SK-N-SH (cell line): ENCODE measurements at regions not wholly inside any gene's neighbourhood (a gene's known extent, or its start where the extent isn't known, plus 50 kb on each side); places are given as distances from the start of the nearest gene placed in this dataset.

Experiments
- CTCF ChIA-PET: fragments of 300-600, 350-600 bp; formaldehyde crosslinking; extraction: SDS; loops from one replicate; lab custom pipeline; 2021; lab: Yijun Ruan, JAX
- POLR2A ChIA-PET: fragments of 350-600 bp; sonication (Branson Sonifier 250); formaldehyde crosslinking; extraction: SDS; loops from one replicate; lab custom pipeline; 2020; ENCODE audit warnings: antibody characterized with exemption, inconsistent platforms; lab: Yijun Ruan, JAX
- DNase-seq: peaks from one replicate; pipeline ENCODE4 v3.0.0; 2012
- H2AFZ ChIP-seq: fragments of 200-600 bp; sonication (generic); 2 replicates; pipeline ENCODE4 v1.8.1; 2016; ENCODE audit warnings: antibody characterized with exemption, mild to moderate bottlenecking, low read depth
- H3F3A ChIP-seq: fragments of 200-600 bp; sonication (generic); replicated peaks from 2 replicates; pipeline ENCODE3; 2016; ENCODE audit warnings: antibody characterized with exemption, mild to moderate bottlenecking; ENCODE audit not compliant: insufficient read depth
- H3K27ac ChIP-seq, 2 experiments: fragments of 200-500 bp in 1 of 2; fragments of 200-600 bp in 1 of 2; sonication (Bioruptor generic) in 1 of 2; sonication (generic), shearing (Covaris generic) in 1 of 2; 2 replicates each; pipeline versions ENCODE4 v1.5.1 to v1.6.1; 2014 to 2016; ENCODE audit warnings: low read depth in 2 of 2, inconsistent platforms in 1 of 2, low read length in 1 of 2, mild to moderate bottlenecking in 1 of 2, mixed read lengths in 1 of 2
- H3K27me3 ChIP-seq: fragments of 200-600 bp; sonication (generic), shearing (Covaris generic); 2 replicates; pipeline ENCODE4 v1.6.1; 2016; ENCODE audit warnings: mixed run types; ENCODE audit not compliant: insufficient read depth
- H3K36me3 ChIP-seq, 2 experiments: fragments of 200-500 bp in 1 of 2; fragments of 200-600 bp in 1 of 2; sonication (Bioruptor generic) in 1 of 2; sonication (generic) in 1 of 2; replicated peaks in 1 of 2; 2 replicates each; pipeline versions ENCODE3 to v1.5.1; 2014 to 2016; ENCODE audit warnings: low read length in 1 of 2, mild to moderate bottlenecking in 1 of 2; ENCODE audit not compliant: insufficient read depth in 2 of 2, control insufficient read depth in 1 of 2
- H3K4me1 ChIP-seq, 2 experiments: fragments of 200-500 bp in 1 of 2; fragments of 200-600 bp in 1 of 2; sonication (Bioruptor generic) in 1 of 2; sonication (generic), shearing (Covaris generic) in 1 of 2; 2 replicates each; pipeline versions ENCODE4 v1.5.1 to v1.6.1; 2014 to 2016; ENCODE audit warnings: low read depth in 1 of 2, low read length in 1 of 2, mixed run types in 1 of 2; ENCODE audit not compliant: insufficient read depth in 2 of 2, control insufficient read depth in 1 of 2
- H3K4me2 ChIP-seq: fragments of 200-600 bp; sonication (generic), shearing (Covaris generic); 2 replicates; pipeline ENCODE4 v1.6.1; 2017; ENCODE audit warnings: mixed run types
- H3K4me3 ChIP-seq, 2 experiments: fragments of 200-500 bp in 1 of 2; fragments of 200-600 bp in 1 of 2; sonication (Bioruptor generic) in 1 of 2; sonication (generic), shearing (Covaris generic) in 1 of 2; 2 replicates each; pipeline versions ENCODE4 v1.5.1 to v1.8.1; 2014 to 2016; ENCODE audit warnings: low read depth in 2 of 2, inconsistent platforms in 1 of 2, low read length in 1 of 2, mild to moderate bottlenecking in 1 of 2, mixed read lengths in 1 of 2, moderate library complexity in 1 of 2
- H3K79me2 ChIP-seq: fragments of 200-600 bp; sonication (generic); 2 replicates; pipeline ENCODE4 v1.8.1; 2017; ENCODE audit warnings: mild to moderate bottlenecking; ENCODE audit not compliant: insufficient read depth
- H3K9ac ChIP-seq: fragments of 200-600 bp; sonication (generic); 2 replicates; pipeline ENCODE4 v1.6.1; 2017; ENCODE audit warnings: mixed run types
- H3K9me2 ChIP-seq: fragments of 200-600 bp; sonication (generic); 2 replicates; pipeline ENCODE4 v1.6.1; 2017; ENCODE audit warnings: mixed run types
- H3K9me3 ChIP-seq: fragments of 200-600 bp; sonication (generic); 2 replicates; pipeline ENCODE4 v1.6.1; 2017; ENCODE audit warnings: mixed run types, mild to moderate bottlenecking, moderate library complexity
- H4K20me1 ChIP-seq: fragments of 200-600 bp; sonication (generic); 2 replicates; pipeline ENCODE4 v1.6.1; 2017; ENCODE audit warnings: mild to moderate bottlenecking, mixed run types; ENCODE audit not compliant: insufficient read depth
- ELF1 ChIP-seq: IDR thresholded peaks from 2 replicates; pipeline ENCODE4 v1.4.0; 2012
- EP300 ChIP-seq, 2 experiments: IDR thresholded peaks; 2 replicates each; pipeline versions ENCODE4 v1.4.0 to v1.6.1; 2012; ENCODE audit warnings: borderline replicate concordance in 1 of 2, low read depth in 1 of 2, low read length in 1 of 2
- EZH2phosphoT487 ChIP-seq: fragments of 200-600 bp; sonication (generic); IDR thresholded peaks from 2 replicates; pipeline ENCODE4 v1.6.1; 2017; ENCODE audit warnings: low read depth, mixed run types, mild to moderate bottlenecking, antibody characterized with exemption, moderate library complexity, borderline replicate concordance
- FOXM1 ChIP-seq: IDR thresholded peaks from 2 replicates; pipeline ENCODE4 v1.4.0; 2012; ENCODE audit warnings: low read depth, mild to moderate bottlenecking
- GATA2 ChIP-seq: sonication (generic); formaldehyde crosslinking; IDR thresholded peaks from 2 replicates; pipeline ENCODE4 v1.5.0; 2020; ENCODE audit warnings: mild to moderate bottlenecking, missing genetic modification reagents
- JUND ChIP-seq: IDR thresholded peaks from 2 replicates; pipeline ENCODE4 v1.4.0; 2012
- NFIC ChIP-seq: IDR thresholded peaks from 2 replicates; pipeline ENCODE4 v1.4.0; 2012; ENCODE audit warnings: borderline replicate concordance
- NRF1 ChIP-seq: IDR thresholded peaks from 2 replicates; pipeline ENCODE4 v1.6.1; 2012; ENCODE audit warnings: low read depth, mild to moderate bottlenecking, low read length
- POLR2AphosphoS5 ChIP-seq: IDR thresholded peaks from 2 replicates; pipeline ENCODE4 v1.6.1; 2012; ENCODE audit warnings: low read depth, low read length
- RAD21 ChIP-seq: IDR thresholded peaks from 2 replicates; pipeline ENCODE4 v1.6.1; 2012; ENCODE audit warnings: mild to moderate bottlenecking, low read length
- RCOR1 ChIP-seq: fragments of 150-350 bp; IDR thresholded peaks from 2 replicates; pipeline ENCODE4 v1.6.1; 2017; ENCODE audit warnings: antibody characterized with exemption, low read length
- SIN3A ChIP-seq: IDR thresholded peaks from 2 replicates; pipeline ENCODE4 v1.6.1; 2012; ENCODE audit warnings: low read depth, mild to moderate bottlenecking, low read length, moderate library complexity, borderline replicate concordance
- SMC3 ChIP-seq: IDR thresholded peaks from 2 replicates; pipeline ENCODE4 v1.6.1; 2012; ENCODE audit warnings: low read depth, low read length, improper control_type of control experiment
- TAF1 ChIP-seq: IDR thresholded peaks from 2 replicates; pipeline ENCODE4 v1.6.1; 2012; ENCODE audit warnings: low read depth, mild to moderate bottlenecking, low read length, moderate library complexity, borderline replicate concordance
- USF2 ChIP-seq: fragments of 150-350 bp; IDR thresholded peaks from 2 replicates; pipeline ENCODE4 v1.6.1; 2017; ENCODE audit warnings: antibody characterized with exemption, low read length, low read depth, borderline replicate concordance
- ZBTB33 ChIP-seq: IDR thresholded peaks from 2 replicates; pipeline ENCODE4 v1.4.0; 2012; ENCODE audit warnings: low read depth, borderline replicate concordance
- WGBS: methylation state at CpG from one replicate; pipeline ENCODE4 v1.1.6; 2017; ENCODE audit warnings: low lambda C conversion rate; 5-methylcytosine and 5-hydroxymethylcytosine counted together
- TF ChIP-seq, protein P1 (sequence below): IDR thresholded peaks from 2 replicates; pipeline ENCODE4; 2012
- TF ChIP-seq, protein P2 (sequence below): IDR thresholded peaks from 2 replicates; pipeline ENCODE4 v1.6.1; 2012; ENCODE audit warnings: mild to moderate bottlenecking, low read depth, low read length, moderate library complexity

- WGBS = 39% methylated on average over 2 of the region's 2 CpGs
- no peaks in the 10 kb centered on the region for H3K4me1 ChIP-seq
- H4K20me1 ChIP-seq = no peaks in the 10 kb centered on the region
- H3K9ac ChIP-seq = no peak overlapping the region
- H3K9me3 ChIP-seq = no peaks in the 10 kb centered on the region
- no peak for TF ChIP-seq ZBTB33
- TF ChIP-seq NRF1 = no peak
- TF ChIP-seq TAF1 = no peak
- no peak for TF ChIP-seq EZH2phosphoT487
- TF ChIP-seq, protein P1, sequence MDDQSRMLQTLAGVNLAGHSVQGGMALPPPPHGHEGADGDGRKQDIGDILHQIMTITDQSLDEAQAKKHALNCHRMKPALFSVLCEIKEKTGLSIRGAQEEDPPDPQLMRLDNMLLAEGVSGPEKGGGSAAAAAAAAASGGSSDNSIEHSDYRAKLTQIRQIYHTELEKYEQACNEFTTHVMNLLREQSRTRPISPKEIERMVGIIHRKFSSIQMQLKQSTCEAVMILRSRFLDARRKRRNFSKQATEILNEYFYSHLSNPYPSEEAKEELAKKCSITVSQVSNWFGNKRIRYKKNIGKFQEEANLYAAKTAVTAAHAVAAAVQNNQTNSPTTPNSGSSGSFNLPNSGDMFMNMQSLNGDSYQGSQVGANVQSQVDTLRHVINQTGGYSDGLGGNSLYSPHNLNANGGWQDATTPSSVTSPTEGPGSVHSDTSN = no peak
- TF ChIP-seq, protein P2, sequence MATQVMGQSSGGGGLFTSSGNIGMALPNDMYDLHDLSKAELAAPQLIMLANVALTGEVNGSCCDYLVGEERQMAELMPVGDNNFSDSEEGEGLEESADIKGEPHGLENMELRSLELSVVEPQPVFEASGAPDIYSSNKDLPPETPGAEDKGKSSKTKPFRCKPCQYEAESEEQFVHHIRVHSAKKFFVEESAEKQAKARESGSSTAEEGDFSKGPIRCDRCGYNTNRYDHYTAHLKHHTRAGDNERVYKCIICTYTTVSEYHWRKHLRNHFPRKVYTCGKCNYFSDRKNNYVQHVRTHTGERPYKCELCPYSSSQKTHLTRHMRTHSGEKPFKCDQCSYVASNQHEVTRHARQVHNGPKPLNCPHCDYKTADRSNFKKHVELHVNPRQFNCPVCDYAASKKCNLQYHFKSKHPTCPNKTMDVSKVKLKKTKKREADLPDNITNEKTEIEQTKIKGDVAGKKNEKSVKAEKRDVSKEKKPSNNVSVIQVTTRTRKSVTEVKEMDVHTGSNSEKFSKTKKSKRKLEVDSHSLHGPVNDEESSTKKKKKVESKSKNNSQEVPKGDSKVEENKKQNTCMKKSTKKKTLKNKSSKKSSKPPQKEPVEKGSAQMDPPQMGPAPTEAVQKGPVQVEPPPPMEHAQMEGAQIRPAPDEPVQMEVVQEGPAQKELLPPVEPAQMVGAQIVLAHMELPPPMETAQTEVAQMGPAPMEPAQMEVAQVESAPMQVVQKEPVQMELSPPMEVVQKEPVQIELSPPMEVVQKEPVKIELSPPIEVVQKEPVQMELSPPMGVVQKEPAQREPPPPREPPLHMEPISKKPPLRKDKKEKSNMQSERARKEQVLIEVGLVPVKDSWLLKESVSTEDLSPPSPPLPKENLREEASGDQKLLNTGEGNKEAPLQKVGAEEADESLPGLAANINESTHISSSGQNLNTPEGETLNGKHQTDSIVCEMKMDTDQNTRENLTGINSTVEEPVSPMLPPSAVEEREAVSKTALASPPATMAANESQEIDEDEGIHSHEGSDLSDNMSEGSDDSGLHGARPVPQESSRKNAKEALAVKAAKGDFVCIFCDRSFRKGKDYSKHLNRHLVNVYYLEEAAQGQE = no peak
- no peak for DNase-seq
- H3F3A ChIP-seq = no peaks in the 10 kb centered on the region
- no peak overlapping the region for H3K4me2 ChIP-seq
- no peaks in the 10 kb centered on the region for H3K9me2 ChIP-seq
- no peaks in the 10 kb centered on the region for H3K27me3 ChIP-seq
- ChIA-PET CTCF (no interaction called here), POLR2A (no interaction called here)
- no peak overlapping the region for H3K27ac ChIP-seq
- H3K79me2 ChIP-seq = no peaks in the 10 kb centered on the region
- H3K36me3 ChIP-seq = no peaks in the 10 kb centered on the region
- H2AFZ ChIP-seq = no peak overlapping the region
- H3K4me3 ChIP-seq = no peak overlapping the region
These were observed 417.6 kb upstream of the LINC00305 start for GRCh38 chr18:64566456-64566855.

GRCh38 chr18:64562651-64563050 is 413.8 kb upstream of the LINC00305 start:
- H3K27ac ChIP-seq = no peak overlapping the region
- no peaks in the 10 kb centered on the region for H3K27me3 ChIP-seq
- no peak overlapping the region for H3K9ac ChIP-seq
- H3K4me2 ChIP-seq = no peak overlapping the region
- no peak for TF ChIP-seq USF2
- no peak for TF ChIP-seq SIN3A
- TF ChIP-seq NFIC = no peak
- TF ChIP-seq FOXM1 = no peak
- TF ChIP-seq EZH2phosphoT487 = no peak
- no peak for TF ChIP-seq RCOR1
- no peak for TF ChIP-seq GATA2 (CRISPR knock-in tag)
- TF ChIP-seq ELF1 = no peak
- no peak for TF ChIP-seq TAF1
- TF ChIP-seq POLR2AphosphoS5 = no peak
- no peak for TF ChIP-seq EP300 (IDR thresholded peaks at IDR 0.05; ENCODE audit: borderline replicate concordance in 1 of 2, low read depth in 1 of 2, low read length in 1 of 2)
- TF ChIP-seq JUND = no peak
- no peak for TF ChIP-seq RAD21
- TF ChIP-seq ZBTB33 = no peak
- TF ChIP-seq SMC3 = no peak
- H3K9me3 ChIP-seq = 0 out of 2 replicates have a peak, but pooled peaks cover 6% of the 10 kb centered on the region
- no peak for DNase-seq
- no peaks in the 10 kb centered on the region for H3K36me3 ChIP-seq
- no peaks in the 10 kb centered on the region for H3K79me2 ChIP-seq
- H4K20me1 ChIP-seq = no peaks in the 10 kb centered on the region
- CTCF ChIA-PET = no interaction called here
- H3K4me3 ChIP-seq = no peak overlapping the region
- H3K4me1 ChIP-seq = no peaks in the 10 kb centered on the region
- H2AFZ ChIP-seq = no peak overlapping the region
- H3K9me2 ChIP-seq = no peaks in the 10 kb centered on the region
- POLR2A ChIA-PET = no interaction called here
- H3F3A ChIP-seq = no peaks in the 10 kb centered on the region
